ENCODE measurements at regions not wholly inside any gene's neighbourhood (a gene's known extent, or its start where the extent isn't known, plus 50 kb on each side); places are given as distances from the start of the nearest gene placed in this dataset.

- TF ChIP-seq, protein P1, sequence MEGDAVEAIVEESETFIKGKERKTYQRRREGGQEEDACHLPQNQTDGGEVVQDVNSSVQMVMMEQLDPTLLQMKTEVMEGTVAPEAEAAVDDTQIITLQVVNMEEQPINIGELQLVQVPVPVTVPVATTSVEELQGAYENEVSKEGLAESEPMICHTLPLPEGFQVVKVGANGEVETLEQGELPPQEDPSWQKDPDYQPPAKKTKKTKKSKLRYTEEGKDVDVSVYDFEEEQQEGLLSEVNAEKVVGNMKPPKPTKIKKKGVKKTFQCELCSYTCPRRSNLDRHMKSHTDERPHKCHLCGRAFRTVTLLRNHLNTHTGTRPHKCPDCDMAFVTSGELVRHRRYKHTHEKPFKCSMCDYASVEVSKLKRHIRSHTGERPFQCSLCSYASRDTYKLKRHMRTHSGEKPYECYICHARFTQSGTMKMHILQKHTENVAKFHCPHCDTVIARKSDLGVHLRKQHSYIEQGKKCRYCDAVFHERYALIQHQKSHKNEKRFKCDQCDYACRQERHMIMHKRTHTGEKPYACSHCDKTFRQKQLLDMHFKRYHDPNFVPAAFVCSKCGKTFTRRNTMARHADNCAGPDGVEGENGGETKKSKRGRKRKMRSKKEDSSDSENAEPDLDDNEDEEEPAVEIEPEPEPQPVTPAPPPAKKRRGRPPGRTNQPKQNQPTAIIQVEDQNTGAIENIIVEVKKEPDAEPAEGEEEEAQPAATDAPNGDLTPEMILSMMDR (IDR thresholded peaks at IDR 0.05; ENCODE audit: low read depth, low read length) = no peak
- H3K27ac ChIP-seq (ENCODE audit: low read depth, low read length) = no peak overlapping the region
- H3K4me3 ChIP-seq (ENCODE audit: low read depth, low read length) = no peak overlapping the region
- H3K27me3 ChIP-seq (ENCODE audit: control insufficient read depth, insufficient read depth, low read length) = no peaks in the 10 kb centered on the region
- POLR2A ChIA-PET = no interaction called here
- DNase-seq (ENCODE audit: low read depth, low spot score) = no peak
- CTCF ChIA-PET = no interaction called here
- peaks cover 49% of the 10 kb centered on the region for H3K9me3 ChIP-seq (ENCODE audit: control insufficient read depth, insufficient read depth, low read length)
Measured at GRCh38 chr14:97070259-97070658, 273.1 kb downstream of the VRK1 start.

GRCh38 chr14:97071177-97071576 is 274.0 kb downstream of the VRK1 start:
- CTCF ChIA-PET = no interaction called here
- Histone ChIP-seq H3K27ac (ENCODE audit: low read depth, low read length) (no peak overlapping the region), H3K9me3 (ENCODE audit: control insufficient read depth, insufficient read depth, low read length) (peaks cover 54% of the 10 kb centered on the region), H3K4me3 (ENCODE audit: low read depth, low read length) (no peak overlapping the region), H3K27me3 (ENCODE audit: control insufficient read depth, insufficient read depth, low read length) (no peaks in the 10 kb centered on the region)
- POLR2A ChIA-PET = no interaction called here
- no peak for DNase-seq (ENCODE audit: low read depth, low spot score)
- TF ChIP-seq, protein P1 (IDR thresholded peaks at IDR 0.05; ENCODE audit: low read depth, low read length) = no peak

DNA sequence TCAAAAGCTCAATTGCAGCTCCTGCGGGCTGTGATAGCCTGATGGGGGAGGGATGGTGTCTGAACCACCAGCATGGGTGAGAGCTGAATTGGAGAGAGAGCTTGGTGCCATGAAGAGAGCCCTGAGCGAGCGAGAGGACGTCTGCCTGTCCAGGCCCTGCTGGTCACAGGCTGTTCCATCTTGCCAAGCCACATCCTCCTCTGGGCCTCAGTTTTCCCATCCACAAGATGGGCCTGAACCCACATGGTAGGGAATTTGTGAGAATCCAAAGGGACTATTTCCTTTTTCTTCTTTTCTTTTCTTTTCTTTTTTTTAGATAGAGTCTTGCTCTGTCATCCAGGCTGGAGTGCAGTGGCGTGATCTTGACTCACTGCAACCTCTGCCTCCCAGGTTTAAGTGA is 276.4 kb downstream of the VRK1 start:
- DNase-seq (ENCODE audit: low read depth, low spot score) = no peak
- Histone ChIP-seq H3K4me3 (ENCODE audit: low read depth, low read length) (no peak overlapping the region), H3K9me3 (ENCODE audit: control insufficient read depth, insufficient read depth, low read length) (peaks cover 59% of the 10 kb centered on the region), H3K27me3 (ENCODE audit: control insufficient read depth, insufficient read depth, low read length) (no peaks in the 10 kb centered on the region), H3K27ac (ENCODE audit: low read depth, low read length) (no peak overlapping the region)
- TF ChIP-seq, protein P1 (IDR thresholded peaks at IDR 0.05; ENCODE audit: low read depth, low read length) = no peak
- CTCF ChIA-PET = no interaction called here
- POLR2A ChIA-PET = no interaction called here

- TF ChIP-seq, protein P1 (IDR thresholded peaks at IDR 0.05; ENCODE audit: low read depth, low read length) = no peak
- no peak overlapping the region for H3K27ac ChIP-seq (ENCODE audit: low read depth, low read length)
- DNase-seq (ENCODE audit: low read depth, low spot score) = no peak
- H3K9me3 ChIP-seq (ENCODE audit: control insufficient read depth, insufficient read depth, low read length) = peaks cover 52% of the 10 kb centered on the region
- ChIA-PET CTCF (no interaction called here), POLR2A (no interaction called here)
- no peak overlapping the region for H3K4me3 ChIP-seq (ENCODE audit: low read depth, low read length)
- H3K27me3 ChIP-seq (ENCODE audit: control insufficient read depth, insufficient read depth, low read length) = no peaks in the 10 kb centered on the region
Measured at GRCh38 chr14:97074456-97074855, 277.3 kb downstream of the VRK1 start.

GRCh38 chr14:97074856-97075255 is 277.7 kb downstream of the VRK1 start:
- TF ChIP-seq, protein P1 (IDR thresholded peaks at IDR 0.05; ENCODE audit: low read depth, low read length) = no peak
- ChIA-PET POLR2A (no interaction called here), CTCF (no interaction called here)
- H3K27me3 ChIP-seq (ENCODE audit: control insufficient read depth, insufficient read depth, low read length) = no peaks in the 10 kb centered on the region
- no peak overlapping the region for H3K4me3 ChIP-seq (ENCODE audit: low read depth, low read length)
- no peak for DNase-seq (ENCODE audit: low read depth, low spot score)
- no peak overlapping the region for H3K27ac ChIP-seq (ENCODE audit: low read depth, low read length)
- H3K9me3 ChIP-seq (ENCODE audit: control insufficient read depth, insufficient read depth, low read length) = peaks cover 51% of the 10 kb centered on the region

Data from AG04450 (cell line).